ENCODE measurements at regions not wholly inside any gene's neighbourhood (a gene's known extent, or its start where the extent isn't known, plus 50 kb on each side); places are given as distances from the start of the nearest gene placed in this dataset.
"Not testable (repeated sequence)": the region's sequence is repeated elsewhere in the genome, so short reads cannot be mapped to it uniquely, and the experiment has no call there.

DNA sequence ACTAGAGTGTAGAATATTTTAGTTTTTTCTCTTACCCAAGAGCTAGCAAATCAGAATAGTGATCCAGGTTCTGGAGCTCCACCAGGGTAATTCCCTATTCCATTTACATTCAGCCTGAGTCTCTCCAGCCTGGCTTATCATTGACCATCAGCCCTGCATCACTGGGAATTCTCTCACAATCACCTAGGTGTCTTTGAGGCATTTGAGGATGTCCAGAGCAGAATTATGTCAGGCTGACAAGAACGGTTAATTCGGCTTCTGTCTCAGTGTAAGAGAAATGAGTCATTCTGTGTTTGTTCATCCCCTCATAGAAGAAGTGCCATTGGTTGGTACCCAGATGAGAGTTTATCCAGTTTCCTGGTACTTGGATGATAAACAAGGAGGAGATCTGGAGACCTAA is 180.5 kb downstream of the ZNF737 start:
- DNase-seq: no peak

DNA sequence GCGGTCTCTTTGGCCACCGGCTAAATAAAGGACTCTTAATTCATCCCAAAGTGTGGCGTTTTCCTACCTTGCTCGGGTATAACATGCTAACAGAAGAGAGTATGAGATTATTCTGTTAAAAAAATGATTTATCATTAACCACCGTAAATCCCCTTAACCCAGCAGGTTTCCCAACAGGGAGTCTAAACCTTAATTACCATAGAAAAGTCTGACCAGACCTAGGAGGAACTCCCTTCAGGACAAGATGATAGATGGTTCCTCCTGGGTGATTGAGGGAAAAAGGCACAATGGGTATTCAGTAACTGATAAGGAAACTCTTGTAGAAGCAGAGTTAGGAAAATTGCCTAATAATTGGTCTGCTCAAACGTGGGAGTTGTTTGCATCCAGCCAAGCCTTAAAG is 193.7 kb downstream of the ZNF737 start:
- DNase-seq: no peak

DNA sequence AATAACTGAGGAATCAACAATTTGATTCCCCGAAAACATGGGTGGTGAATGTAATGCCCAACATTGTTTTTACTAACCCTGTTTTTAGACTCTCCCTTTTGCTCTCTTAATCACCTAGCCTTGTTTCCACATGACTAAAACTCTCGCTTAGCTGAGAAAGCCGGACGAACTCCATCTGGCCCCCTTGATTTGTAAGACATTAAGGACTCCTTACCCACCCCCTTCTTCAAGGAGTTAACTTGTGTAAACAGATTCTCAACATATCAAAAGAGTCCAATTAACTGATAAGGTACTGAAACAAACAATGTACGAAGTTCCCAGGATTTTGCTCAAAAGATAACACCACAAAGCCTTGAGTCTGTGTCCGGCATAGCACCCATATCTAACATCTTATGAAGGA is 194.3 kb downstream of the ZNF737 start:
- DNase-seq: not testable (repeated sequence)

DNA sequence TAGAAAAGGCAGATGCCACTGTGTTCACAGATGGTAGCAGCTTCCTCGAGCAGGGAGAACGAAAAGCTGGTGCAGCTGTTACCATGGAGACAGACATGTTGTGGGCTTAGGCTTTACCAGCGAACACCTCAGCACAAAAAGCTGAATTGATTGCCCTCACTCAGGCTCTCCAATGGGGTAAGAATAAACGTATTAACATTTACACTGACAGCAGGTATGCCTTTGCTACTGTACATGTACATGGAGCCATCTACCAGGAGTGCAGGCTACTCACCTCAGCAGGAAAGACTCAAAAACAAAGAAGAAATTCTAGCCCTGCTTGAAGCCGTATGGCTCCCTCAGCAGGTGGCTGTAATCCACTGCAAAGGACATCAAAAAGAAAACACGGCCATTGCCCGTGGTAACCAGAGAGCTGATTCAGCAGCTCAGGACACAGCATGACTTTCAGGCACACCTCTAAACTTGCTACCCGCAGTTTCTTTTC is 197.7 kb downstream of the ZNF737 start:
- no peak for DNase-seq

DNA sequence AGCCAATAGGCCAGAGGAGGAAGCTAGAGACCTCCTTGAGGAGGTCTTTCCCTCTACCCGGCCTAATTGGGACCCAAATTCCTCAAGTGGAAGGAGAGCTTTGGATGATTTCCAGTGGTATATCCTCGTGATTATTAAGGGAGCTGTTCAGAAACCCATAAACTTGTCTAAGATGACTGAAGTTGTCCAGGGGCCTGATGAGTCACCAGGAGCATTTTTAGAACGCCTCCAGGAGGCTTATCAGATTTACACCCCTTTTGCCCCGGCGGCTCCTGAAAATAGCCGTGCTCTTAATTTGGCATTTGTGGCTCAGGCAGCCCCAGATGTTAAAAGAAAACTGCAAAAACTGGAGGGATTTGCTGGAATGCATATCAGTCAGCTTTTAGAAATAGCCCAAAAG is 198.1 kb downstream of the ZNF486 start:
- DNase-seq: no peak

DNA sequence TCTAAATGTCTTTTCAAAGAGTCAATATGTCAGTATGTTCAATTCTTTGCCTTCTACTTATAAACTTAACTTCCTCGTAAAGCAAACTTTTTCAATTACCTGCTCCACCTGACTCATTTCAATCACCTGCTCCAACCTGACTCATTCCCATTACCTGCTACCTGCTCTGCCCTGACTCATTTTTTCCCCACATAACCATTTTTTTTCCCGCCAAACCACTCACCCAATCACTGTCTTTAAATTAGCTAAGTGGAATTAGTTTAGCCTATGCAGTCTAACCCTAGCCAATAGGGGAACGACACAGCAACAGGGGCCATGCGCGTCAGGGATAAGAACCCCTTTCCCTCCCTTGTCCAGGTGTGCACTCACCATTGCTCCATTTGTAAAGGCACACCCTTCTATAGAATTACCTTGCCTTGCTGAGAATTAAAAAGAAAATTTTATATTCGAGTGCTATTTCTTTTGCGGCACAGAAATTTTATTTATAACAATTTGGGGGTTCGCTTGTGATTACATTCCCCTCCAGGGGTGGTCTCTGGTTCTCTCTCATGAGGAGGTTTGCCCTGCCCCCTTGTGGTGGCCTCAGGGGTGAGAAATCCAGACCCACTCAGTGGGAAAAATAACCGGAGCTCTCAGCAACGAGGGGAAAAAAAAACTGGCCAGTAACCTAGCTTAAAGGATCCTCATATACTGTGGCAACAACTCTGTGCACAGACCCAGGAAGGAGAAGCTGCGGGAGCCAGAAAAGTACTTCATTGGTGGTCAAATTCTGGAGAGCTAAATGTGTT is 193.1 kb downstream of the ZNF486 start:
- no peak for DNase-seq

DNA sequence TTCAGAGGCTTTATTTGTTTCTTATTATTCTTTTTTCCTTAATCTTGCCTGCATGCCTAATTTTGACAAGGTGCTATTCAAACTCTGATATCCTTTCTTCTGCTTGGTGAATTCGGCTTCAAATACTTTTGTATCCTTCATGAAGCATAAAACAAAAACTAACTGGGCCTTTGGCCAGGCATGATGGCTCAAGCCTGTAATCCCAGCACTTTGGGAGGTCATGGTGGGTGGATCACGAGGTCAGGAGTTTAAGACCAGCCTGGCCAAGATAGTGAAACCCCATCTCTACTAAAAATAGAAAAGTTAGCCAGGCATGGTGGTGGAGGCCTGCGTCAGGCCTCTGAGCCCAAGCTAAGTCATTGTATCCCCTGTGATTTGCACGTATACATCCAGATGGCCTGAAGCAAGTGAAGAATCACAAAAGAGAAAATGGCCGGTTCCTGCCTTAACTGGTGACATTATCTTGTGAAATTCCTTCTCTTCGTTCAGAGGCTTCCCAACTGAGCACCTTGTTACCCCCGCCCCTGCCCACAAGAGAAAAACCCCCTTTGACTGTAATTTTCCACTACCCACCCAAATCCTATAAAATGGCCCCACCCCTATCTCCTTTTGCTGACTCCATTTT is 191.9 kb downstream of the ZNF486 start:
- DNase-seq: not testable (repeated sequence)

DNA sequence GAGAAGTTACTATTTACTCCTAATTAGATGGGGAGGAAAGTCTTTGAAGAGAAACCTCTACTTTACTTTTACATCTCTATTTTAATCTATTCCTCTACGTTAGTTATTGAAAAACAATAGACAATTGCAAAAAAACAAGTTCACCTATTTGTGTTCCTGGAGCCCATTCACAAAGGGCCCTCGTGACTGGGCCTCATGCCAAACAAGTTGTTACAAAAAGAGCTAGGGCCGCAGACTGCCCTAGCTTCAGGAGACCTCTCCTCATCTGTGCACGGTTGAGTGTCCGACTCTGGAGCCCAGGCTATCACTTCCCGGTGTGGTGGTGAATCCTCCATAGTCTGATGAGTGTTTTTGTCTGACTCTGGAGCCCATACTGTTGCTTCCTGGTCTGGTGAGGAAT is 190.9 kb downstream of the ZNF486 start:
- no peak for DNase-seq

DNA sequence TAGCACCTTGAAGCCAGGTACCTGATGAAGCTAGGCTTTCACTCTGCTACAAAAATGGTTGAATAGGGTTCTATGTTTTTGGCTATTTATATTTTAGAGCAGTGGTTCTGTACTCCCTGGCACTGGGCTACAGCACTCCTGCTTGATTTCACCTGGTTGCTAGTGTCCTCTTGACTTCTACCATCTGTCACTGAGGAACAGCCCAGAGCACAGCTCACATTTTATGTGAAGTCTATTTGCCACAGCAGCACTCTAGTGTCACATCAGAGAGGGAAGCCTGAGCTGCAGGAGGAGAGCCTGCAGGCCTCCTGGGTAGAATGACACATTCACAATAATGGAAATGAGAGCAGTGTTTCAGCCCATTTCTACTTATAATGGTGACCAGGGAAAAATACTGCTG is 184.2 kb downstream of the ZNF486 start:
- DNase-seq: no peak

DNA sequence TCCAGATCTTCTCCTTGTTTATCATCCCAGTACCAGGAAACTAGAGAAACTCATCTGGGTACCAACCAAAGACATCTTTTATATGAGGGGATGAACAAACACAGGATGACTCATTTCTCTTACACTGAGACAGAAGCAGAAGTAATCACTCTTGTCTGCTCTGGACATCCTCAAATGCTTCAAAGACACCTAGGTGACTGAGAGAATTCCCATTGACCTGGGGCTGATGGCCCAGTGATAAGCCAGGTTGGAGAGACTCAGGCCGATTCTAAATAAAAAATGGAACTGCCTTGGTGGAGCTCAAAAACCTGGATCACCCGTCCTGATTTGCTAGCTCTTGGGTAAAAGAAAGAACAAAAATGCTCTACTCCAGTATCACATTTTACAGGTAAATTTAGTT is 182.2 kb downstream of the ZNF486 start:
- no peak for DNase-seq

DNA sequence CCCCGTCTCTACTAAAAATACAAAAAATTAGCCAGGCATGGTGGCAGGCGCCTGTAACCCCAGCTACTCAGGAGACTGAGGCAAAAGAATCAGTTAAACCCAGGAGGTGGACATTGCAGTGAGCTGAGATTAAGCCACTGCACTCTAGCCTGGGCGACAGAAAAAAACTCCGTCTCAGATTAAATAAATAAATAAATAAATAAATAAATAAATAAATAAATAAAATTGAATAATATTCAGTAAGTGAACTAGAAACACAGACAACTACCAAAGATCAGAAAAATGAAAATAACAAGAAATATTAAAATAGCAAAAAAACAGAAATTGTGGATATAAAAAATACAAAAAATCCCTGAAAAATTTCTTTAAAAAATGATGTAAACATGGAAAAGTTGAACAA is 172.4 kb downstream of the ZNF486 start:
- no peak for DNase-seq

DNA sequence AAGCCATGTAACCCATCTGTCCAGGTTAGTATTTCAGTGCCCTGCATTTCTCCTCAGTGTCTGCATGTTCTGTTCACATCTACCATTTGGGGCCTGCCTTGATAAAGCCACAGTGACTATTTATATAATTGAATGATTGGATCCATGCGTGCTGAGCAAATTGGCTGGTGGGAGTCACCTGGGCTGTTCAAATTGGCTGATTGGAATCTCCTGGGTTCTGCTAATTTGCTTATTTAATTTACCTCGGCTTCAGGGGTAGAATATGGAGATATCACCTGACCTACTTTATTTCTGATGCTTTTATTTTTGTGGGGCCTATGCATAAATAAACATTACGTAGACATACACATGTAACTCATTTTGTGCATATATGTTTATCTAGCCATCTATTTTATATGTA is 167.7 kb downstream of the ZNF486 start:
- no peak for DNase-seq

DNA sequence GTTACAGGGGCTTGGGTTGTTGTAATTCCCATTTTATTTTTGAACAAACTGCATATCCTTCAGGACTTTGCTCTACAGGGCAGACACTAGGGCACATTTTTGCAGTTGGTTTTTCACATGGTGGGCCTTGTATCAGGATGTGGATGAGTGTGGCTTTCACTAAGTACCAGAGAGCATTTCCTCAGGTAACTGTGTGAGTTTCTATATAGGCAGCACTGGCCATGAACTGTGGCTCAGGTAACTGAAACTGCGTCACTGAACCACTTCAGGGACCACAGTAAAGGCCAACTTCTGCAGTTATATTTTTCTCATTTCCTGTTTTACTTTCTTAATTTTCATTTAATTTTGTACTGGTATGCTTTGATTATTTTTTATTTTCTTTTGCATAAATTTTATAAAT is 166.5 kb downstream of the ZNF486 start:
- DNase-seq: no peak

DNA sequence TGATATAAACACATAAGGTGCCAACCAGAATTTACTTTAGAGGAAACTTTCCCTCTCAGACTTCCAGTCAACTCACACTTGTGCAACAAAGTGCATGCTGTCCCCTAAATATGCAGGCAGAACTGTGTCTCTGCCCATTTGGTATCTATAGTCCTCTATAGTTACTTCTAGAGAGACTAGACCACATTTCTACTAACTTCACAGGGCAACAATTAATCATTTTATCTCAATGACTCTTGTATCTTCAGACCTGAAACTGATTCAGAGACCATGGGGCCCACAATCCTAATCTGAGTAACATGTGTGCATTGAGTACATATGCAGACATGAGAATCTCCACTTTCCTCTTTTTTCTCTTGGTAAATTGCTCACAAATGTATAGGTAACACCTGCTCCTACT is 158.1 kb downstream of the ZNF486 start:
- no peak for DNase-seq

DNA sequence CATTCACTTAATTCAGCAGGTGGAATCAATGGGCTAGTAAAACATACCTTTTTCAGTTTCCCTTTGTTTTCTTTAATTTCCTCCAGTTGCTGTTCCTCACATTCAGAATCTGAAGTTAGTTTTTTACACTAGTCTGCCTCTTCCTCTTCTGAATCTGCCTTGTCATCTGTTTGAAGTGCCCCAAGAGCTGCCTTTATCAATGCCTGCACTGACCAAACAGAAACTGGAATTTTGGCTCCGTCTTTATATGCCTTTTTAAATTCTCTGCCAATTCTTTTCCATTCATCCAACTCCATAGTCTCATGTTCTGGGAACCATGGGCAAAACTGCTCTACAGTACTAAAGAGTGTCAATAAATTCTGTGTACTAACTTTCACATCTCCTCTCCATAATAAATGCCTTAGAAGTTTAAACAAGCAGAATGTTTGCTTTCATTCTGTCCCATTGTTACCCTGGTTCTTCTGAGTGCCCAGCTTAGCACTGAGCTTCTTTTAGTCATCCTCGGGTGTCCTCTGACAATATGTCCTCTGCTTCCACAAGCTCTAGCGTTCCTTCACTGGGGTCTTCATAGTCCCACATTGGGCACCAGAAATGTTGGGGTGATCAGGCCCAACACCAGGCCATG is 154.2 kb downstream of the ZNF486 start:
- no peak for DNase-seq

DNA sequence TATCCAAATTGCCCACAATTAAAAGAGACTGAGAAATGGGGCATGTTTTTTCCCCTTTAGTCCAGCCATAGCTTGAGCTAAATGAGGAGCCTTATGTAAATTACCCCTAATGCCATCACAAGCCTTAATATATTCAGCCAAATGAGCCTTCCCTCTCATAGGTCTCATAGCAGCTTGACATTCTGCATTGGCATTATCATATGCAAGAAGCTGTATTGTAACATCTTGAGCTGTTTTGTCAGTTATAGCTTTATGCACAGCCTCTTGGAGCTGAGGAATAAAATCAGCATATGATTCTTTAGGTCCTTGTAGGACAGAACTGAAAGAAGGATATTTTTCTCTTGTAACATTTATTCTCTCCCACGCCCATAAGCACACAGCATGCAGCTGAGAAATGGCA is 153.2 kb downstream of the ZNF486 start:
- DNase-seq: no peak

DNA sequence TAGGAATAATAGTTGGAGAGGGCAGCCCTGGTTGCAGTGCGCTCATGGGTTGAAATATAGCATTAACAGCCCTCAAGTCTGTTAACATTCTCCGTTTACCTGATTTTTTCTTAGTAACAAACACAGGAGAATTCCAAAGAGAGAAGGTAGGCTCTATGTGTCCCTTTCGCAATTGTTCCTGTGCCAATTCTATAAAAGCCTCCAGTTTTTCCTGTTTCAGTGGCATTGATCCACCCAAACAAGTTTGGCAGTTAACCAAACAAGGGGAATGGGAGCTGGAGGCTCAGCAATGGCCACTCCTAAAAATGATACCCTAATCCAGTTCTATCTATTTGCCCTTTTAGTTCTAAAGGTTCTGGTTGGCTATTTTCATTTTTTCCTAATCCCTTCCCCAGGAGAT is 151.6 kb downstream of the ZNF486 start:
- no peak for DNase-seq

DNA sequence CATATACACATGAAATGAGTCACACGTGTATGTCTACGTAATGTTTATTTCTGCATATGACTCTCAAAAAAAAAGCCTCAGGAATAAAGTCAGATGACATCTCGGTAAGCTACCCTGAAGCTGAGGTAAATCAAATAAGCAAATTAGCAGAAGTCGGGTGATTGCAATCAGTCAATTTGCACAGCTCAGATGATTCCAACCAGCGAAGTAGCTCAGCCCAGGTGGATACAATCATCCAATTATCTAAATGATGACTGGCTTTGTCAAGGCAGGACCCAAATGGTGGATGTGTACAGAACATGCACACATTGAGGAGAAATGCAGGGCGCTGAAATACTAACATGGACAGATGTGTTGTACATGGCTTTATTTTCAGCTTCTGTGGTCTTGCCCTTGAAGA is 148.5 kb downstream of the ZNF486 start:
- no peak for DNase-seq

DNA sequence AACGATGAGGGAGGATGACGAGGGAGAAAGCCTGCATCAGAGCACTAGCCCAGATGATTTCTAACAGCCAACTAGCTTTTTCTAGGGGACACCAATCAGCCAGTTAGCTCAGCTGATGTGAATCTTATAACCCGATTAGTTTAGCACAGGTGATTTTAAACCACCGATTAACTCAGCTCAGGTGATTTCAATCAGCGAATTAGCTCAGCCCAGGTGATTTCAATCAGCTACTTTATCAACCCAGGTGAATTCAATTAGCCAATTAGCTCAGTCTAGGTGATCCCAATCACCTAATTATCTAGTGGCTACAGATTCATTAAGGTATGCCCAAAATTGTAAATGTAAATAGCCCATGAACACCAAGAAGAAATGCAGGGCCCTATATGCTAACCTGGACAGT is 146.9 kb downstream of the ZNF486 start:
- DNase-seq: no peak

DNA sequence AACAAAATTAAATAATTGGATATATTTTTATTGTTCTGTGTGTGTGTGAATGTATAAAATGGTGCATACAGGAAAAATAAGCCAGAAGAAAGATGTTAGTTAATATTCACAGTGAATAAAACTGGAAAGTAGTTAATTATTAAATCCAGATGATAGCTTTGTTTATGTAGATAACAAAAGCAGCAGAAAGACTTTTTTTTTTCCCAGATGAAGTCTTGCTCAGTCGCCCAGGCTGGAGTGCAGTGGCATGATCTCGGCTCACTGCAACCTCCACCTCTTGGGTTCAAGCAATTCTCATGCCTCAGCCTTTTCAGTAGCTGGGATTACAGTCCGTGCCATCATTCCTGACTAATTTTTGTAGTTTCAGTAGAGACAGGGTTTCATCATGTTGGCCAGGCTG is 140.1 kb downstream of the ZNF486 start:
- no peak for DNase-seq

DNA sequence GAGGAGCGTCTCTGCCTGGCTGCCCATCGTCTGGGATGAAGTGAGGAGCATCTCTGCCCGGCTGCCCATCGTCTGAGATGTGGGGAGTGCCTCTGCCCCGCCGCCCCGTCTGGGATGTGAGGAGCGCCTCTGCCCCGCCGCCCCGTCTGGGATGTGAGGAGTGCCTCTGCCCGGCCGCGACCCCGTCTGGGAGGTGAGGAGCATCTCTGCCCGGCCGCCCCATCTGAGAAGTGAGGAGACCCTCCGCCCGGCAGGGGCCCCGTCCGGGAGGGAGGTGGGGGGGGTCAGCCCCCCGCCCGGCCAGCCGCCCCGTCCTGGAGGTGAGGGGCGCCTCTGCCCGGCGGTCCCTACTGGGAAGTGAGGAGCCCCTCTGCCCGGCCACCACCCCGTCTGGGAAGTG is 129.3 kb downstream of the ZNF486 start:
- not testable (repeated sequence) for DNase-seq

DNA sequence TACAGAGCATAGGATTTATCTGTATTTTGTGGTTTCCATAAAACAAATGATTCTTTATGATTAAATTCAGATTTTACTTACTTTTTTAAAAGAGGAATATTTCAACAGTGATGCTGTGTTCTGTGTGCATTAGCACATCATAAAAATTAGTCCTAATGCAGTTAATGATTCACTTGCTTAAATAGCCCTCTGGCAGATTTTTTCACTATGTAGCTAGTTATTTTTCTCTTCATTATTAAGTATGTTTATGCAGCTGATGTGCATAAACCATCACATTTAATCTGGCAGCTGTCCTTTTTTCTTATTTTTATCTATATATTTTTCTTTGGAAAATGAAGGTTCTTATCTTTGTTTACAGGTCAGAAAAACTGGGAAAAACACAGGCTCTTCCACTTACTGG is 127.2 kb downstream of the ZNF486 start:
- no peak for DNase-seq

DNA sequence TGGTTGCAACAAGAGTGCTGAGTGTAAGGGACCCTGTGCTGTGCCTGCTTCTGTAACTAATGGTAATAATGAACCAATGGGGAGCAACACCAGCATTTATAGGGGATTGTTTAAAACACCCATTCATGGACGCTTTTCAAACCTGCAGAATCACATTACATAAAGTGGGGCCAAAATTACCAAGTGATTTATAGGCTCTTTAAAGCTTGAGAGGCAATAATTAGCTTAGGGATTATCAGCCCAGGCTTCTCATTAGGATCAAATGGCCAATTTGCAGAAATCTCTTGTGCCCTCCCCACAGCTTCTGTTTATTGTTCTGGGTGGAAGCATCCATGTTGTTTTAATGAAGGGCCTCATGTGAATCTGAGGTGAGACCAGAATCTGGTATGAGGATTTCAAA is 125.5 kb downstream of the ZNF486 start:
- DNase-seq: not testable (repeated sequence)

DNA sequence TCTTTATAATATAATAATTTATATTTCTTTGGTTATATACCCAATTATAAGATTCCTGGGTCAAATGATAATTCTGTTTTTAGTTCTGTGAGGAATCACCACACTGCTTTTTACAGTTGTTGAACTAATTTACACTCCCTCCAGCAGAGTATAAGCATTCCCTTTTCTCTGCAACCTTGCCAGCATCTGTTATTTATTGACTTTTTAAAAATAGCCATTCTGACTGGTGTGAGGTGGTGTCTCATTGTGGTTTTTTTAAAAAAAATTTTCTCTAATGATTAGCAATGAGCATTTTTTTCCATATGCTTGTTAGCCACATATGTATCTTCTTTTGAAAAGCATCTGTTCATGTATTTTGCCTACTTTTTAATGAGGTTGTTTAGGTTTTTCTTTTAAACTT is 122.2 kb downstream of the ZNF486 start:
- no peak for DNase-seq

Measured in activated effector memory CD4-positive, alpha-beta T cell treated with Interleukin-2 at 50 U/mL for 16 hours (primary cell).